ENCODE measurements at regions not wholly inside any gene's neighbourhood (a gene's known extent, or its start where the extent isn't known, plus 50 kb on each side); places are given as distances from the start of the nearest gene placed in this dataset.
A peak's percentile ranks its signal among the peaks of the same experiment; 100 is the strongest.
"Not testable (repeated sequence)": the region's sequence is repeated elsewhere in the genome, so short reads cannot be mapped to it uniquely, and the experiment has no call there.

DNA sequence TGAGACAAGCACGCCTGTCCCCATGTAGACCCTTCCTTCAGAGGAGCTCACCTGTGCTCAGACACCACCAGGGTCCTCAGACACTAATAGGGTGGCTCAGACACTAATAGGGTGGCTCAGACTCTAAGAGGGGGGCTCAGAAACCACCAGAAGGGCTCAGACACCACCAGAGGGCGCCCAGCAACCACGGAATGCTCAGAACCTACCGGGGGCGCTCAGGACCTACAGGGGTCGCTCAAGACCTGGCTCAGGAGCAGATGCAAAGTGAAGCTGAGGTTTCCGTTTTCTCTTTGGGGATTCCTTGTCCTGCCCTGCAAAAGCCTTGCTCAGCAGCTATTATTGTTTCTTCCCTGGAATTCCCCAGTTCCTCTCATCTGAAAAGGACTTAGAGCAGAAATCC lies 172.1 kb downstream of the POTEB start:
- not testable (repeated sequence) for ATAC-seq

GRCh38 chr15:21698620-21699019 lies 178.9 kb downstream of the POTEB start:
- not testable (repeated sequence) for ATAC-seq

- not testable (repeated sequence) for ATAC-seq
Measured at GRCh38 chr15:21695089-21695488, 182.4 kb downstream of the POTEB start.

- ATAC-seq: not testable (repeated sequence)
Measured at GRCh38 chr15:21692471-21693102, 184.9 kb downstream of the POTEB start.

DNA sequence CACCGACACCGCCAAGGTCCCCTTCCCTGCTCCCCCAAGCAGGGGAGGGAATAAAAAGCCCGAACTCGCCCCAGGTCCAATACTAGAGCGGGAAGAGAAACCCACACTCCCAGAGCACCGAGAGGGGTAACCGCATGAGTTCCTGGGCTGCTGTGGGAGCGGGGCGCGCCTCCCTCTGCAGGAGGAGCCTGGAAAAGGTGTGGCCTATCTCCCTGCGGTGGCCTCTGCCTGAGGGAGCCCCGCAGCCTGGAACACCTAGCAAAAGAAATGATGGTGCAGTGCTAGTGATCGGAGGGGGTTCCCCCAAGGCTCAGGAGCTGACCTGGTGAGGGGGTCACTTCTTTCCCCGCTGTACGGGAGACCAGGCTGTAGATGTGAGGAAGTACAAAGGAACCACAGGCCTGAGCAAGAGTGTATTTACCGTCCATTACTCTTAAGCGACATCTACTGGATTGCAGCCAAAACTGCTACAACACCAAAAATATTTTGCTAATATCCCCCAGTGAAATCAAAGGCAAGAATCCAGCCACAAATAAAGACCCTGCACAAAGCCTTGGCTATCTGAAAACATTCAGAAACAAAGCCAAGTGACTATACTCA lies 216.6 kb upstream of the POTEB3 start:
- peak; percentile 90 for ATAC-seq

DNA sequence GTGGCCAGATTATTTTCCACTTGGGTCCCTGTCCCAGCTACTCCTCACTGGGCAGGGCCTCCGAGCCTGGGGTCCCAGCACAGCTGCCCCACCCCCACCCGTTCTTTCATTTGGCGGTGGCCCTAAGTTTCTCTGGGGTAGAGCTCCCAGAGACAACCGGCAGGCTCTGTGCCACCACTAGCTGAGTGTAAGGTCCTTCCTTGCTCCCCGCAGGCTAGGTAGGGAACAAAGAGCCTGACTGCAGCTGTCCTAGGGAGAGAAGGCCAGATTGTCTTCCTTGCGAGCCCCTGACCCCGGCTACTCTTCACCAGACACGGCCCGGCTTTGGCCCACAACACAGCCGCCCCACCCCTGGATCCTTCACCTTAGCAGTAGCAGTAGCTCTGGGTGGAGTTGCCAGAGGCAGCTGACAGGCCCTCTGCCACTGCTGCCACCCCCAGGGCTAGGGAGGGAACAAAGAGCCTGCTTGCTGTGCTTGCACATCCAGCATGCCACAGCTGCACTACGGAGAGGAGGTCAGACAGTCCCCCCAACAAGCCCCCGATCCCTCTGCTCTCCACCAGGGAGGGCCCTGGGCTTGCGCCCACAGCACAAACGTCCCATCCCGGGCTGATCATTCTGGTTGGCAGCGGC lies 215.9 kb upstream of the POTEB3 start:
- ATAC-seq: not testable (repeated sequence)

- not testable (repeated sequence) for ATAC-seq
Measured at GRCh38 chr15:21653707-21654106, 213.4 kb upstream of the POTEB3 start.

- not testable (repeated sequence) for ATAC-seq
Measured at GRCh38 chr15:21638770-21639169, 198.5 kb upstream of the POTEB3 start.

DNA sequence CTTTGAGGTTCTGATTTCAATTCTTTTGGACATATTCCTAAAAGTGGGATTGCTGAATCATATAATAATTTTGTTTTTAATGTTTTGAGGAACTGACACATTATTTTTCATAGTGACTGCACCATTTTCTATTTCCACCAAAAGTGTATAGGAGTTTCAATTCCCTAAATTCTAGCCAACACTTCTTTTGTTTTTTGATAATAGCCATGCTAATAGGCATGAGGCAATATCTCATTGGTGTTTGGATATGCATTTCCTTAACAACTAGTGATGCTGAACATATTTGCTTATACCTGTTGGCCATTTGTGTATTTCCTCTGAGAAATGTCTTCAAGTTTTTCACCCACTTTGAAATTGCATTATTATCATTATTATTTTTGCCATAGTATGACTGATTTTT lies 186.4 kb upstream of the POTEB3 start:
- not testable (repeated sequence) for ATAC-seq

GRCh38 chr15:21609223-21609622 lies 168.9 kb upstream of the POTEB3 start:
- ATAC-seq: not testable (repeated sequence)

DNA sequence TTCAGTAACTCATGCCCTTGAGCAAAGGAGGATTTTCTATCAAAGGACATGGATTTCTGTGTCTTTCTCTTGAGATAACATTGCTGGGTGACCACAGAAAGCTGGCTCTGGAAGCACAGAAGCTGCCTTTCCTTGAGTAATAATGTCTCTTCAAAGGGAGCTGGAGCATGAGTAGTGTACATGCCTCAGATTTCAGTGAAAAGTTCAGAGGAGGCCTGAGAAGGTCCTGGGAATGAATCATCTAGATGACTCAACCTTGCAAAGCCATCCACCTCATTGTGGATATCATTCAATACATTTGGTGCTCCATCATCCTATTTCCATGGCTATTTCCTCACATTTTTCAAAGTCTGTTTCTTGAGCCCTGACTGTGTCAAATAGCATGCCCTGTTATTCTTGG lies 125.1 kb upstream of the POTEB3 start:
- ATAC-seq: not testable (repeated sequence)

- ATAC-seq: peak; percentile 69
Measured at GRCh38 chr15:21551809-21552208, 111.5 kb upstream of the POTEB3 start.

- ATAC-seq: not testable (repeated sequence)
Measured at GRCh38 chr15:21546182-21546903, 106.0 kb upstream of the POTEB3 start.

DNA sequence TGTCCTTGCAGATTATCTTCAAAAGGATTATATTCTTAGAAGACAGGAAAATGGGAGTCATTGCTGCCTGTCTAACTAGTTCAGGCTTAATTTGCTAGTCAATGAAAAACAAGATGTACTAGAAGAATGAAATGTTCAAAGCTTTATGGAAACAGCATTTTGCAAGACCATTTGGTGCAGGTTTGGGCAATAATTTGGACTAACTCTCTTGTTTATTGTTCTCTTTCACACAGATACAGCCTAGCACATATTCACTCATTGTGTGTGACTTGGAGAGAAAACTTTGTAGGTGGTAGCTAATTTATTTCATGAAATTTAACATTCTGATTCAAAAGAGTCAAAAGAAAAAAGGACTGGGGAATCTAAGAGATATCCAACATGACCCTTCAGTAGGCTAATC lies 92.5 kb upstream of the POTEB3 start:
- not testable (repeated sequence) for ATAC-seq

DNA sequence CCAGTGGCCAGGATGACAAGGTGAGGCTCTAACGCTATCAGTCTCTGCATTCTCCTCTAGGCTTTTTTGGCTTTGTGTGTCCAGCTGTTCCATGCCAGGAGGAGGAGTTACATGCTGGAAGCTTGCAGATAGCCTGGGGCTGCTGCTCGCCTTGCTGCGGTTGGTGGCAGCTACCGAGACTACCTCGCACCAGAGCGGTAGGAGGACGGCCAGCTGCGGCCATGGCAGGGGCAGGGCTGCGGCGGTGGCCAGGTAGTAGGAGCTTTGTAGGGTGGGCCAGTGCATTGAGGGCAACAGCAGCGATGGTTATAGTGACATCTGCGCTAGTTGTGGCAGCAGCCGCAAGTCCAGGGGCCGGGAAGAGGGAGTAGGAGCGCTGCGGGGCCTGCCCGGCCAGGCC lies 75.9 kb upstream of the POTEB3 start:
- not testable (repeated sequence) for ATAC-seq

DNA sequence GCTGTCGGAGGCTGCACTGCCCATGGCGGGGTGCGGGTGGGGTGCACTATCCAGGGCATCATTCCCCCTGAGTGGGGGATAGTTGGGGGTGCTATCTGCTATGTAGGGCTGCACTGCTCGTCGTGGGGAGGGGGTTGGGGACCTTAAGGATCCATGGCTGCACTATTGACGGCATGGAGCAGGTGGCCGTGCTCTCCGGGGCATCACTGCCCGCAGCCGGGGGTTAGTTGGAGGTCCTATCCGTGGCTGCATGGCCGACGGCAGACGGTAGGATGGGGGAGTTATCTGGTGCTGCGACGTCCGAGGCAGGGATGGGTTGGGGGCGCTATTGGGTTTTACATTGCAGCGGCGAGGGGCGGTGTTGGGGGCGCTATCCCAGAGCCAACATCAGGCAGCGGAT lies 75.0 kb upstream of the POTEB3 start:
- ATAC-seq: not testable (repeated sequence)

DNA sequence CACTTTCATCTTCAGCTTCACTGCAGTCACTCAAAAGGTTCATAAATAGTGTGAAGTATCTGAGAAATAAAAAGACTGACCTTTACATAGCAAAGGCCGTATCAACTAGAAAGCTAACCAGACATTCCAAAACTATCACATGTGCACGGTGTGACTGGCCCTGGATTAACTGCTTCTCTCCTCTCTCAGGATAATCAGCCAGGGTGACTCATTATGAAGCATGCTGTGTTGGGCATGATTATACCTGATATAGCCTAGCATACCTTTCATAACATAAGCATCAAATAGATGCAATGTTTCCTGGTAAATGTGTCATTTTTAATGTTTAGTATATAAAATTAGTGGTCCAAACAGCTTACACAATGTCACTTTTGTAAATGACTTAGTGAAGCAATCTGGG lies 62.7 kb upstream of the POTEB3 start:
- ATAC-seq: not testable (repeated sequence)
